ENCODE measurements at regions not wholly inside any gene's neighbourhood (a gene's known extent, or its start where the extent isn't known, plus 50 kb on each side); places are given as distances from the start of the nearest gene placed in this dataset.

DNA sequence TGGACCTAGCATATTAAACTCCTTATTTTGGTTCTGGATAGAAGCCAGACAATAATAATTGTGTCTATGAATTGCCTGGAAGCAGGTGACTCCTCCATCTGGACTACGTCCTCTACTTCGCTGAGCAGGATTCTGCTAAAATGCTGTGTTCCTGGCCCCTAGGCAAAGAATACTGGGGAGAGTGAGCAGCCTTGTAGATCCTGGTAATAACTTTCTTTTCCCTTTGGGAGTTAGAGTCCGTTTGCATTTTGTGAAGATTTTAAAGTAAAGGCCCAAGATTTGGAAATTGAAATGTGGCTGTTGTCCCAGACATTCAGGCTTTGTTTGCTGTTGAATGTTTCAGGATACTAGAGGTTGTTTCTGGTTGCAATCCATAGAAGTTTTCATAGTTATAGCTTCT lies 511.9 kb upstream of the KLF12 start:
- TF ChIP-seq, protein P1, sequence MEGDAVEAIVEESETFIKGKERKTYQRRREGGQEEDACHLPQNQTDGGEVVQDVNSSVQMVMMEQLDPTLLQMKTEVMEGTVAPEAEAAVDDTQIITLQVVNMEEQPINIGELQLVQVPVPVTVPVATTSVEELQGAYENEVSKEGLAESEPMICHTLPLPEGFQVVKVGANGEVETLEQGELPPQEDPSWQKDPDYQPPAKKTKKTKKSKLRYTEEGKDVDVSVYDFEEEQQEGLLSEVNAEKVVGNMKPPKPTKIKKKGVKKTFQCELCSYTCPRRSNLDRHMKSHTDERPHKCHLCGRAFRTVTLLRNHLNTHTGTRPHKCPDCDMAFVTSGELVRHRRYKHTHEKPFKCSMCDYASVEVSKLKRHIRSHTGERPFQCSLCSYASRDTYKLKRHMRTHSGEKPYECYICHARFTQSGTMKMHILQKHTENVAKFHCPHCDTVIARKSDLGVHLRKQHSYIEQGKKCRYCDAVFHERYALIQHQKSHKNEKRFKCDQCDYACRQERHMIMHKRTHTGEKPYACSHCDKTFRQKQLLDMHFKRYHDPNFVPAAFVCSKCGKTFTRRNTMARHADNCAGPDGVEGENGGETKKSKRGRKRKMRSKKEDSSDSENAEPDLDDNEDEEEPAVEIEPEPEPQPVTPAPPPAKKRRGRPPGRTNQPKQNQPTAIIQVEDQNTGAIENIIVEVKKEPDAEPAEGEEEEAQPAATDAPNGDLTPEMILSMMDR (IDR thresholded peaks at IDR 0.05): no peak
- TF ChIP-seq POLR2A (IDR thresholded peaks at IDR 0.05) (no peak), EP300 (IDR thresholded peaks at IDR 0.05; ENCODE audit: low read depth) (no peak)
